COR-L47 (cell line): ENCODE measurements at regions not wholly inside any gene's neighbourhood (a gene's known extent, or its start where the extent isn't known, plus 50 kb on each side); places are given as distances from the start of the nearest gene placed in this dataset.
"Not testable (repeated sequence)": the region's sequence is repeated elsewhere in the genome, so short reads cannot be mapped to it uniquely, and the experiment has no call there.

Experiments
- DNase-seq: peaks from one replicate; lab custom pipeline; 2025; lab: John Stamatoyannopoulos, UW

DNA sequence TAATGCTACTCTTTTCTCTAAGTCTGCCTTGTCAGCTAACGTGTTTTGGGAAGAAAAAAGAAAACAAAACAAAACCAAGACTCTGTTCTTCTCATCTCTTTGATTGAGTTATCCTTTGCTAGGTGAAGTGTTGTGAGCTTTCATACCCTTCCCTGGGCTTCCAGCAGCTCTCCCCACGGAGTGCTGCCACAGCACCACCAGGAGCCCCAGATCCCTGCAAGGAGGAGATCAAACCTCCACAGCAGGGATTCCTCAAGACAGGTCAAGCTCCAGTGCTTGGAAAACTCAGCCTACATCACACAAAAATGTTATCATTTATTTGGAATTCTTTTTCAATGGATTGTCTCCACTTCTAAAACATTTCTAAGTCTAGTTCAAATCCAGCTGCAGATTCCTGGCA, 1981.9 kb upstream of the TENM3 start:
- no peak for DNase-seq

GRCh38 chr4:180280076-180280475, 1963.1 kb upstream of the TENM3 start:
- no peak for DNase-seq

GRCh38 chr4:180280726-180281297, 1962.4 kb upstream of the TENM3 start:
- DNase-seq, result no peak

- no peak for DNase-seq
Observed at GRCh38 chr4:180281724-180282123, 1961.5 kb upstream of the TENM3 start.

GRCh38 chr4:180284267-180284666, 1958.9 kb upstream of the TENM3 start:
- no peak for DNase-seq

DNA sequence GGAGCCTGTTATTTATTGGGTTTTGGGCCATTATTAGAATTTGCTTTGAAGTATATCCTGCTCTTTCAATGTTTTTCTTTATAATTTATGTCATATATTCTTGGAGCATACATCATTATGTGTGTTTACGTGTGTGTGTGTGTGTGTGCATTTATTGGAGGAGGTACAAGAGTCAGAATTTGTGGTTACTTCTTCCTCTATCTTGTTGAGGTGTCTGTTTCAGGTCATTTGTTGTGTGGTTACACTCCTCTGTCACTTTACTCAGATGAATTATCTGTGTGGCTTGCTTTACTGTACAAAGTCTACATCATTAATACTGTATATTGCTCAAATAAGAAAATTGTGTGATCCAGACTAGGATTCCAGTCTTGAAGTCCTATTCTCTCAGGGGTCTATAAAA, 1957.4 kb upstream of the TENM3 start:
- no peak for DNase-seq

GRCh38 chr4:180292339-180292738, 1950.9 kb upstream of the TENM3 start:
- no peak for DNase-seq

DNA sequence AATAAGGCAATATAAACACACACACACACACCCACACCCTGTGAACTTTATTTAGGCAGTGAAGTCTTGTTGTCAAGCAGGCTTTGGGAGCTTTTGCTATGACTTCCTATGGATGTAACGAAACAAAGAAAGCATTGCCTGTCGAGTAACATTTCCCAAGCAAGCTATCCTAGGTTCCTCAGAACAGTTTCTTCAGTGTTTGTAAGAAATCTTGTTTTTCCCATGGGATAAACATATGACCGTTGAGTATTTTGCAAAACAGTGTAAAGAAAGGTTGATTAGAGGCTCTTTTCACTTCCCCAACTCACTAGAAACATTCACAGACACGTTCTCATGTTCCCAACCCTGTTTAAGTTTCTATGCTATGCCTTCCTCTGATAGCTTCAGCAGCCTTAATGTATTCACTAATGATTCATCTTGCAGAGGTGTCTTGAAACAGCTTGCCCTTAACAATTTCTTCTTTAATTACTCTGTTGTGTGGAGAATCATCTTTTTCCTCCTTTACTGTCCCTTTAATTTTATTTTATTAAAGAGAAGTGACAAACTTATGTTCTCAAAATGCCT, 1947.1 kb upstream of the TENM3 start:
- DNase-seq, result no peak

DNA sequence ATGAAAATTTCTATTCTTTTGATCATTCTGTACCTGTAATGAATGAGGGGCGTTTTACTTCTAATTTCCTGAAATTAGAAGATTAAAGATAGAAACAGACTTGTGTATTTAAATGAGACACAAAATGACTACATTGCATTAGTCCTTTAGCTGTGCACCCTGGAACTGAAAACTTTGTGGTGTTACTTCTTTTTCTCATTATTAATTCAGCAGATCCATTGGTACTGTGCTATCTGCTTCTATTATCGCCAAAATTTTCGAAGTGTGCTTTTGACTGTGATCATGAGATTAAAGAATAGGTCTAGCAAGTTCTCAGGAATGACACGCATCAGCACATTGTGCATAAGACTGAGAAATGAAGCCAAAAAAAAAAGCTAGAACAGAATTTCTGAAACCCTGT, 1938.9 kb upstream of the TENM3 start:
- no peak for DNase-seq

GRCh38 chr4:180310616-180311015, 1932.6 kb upstream of the TENM3 start:
- no peak for DNase-seq

- no peak for DNase-seq
Observed at GRCh38 chr4:180314972-180315371, 1928.2 kb upstream of the TENM3 start.

DNA sequence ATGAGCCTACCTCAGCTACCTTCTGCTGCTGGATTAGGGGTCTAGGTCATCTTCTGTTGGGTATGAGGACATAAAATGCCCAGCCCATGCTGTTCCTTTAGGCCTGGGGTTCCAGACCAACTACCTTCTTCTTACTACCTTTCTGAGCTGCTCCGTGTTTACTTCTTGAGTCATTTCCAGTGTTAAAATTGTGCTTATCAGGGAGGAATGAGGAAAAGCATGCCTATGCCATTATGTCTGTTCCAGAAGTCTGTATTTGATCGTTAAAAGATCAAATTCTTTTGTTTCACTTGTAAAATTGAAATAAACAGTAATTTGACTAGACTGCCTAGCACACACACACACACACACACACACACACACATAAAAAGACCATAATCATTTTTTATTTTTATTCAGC, 1912.7 kb upstream of the TENM3 start:
- no peak for DNase-seq

DNA sequence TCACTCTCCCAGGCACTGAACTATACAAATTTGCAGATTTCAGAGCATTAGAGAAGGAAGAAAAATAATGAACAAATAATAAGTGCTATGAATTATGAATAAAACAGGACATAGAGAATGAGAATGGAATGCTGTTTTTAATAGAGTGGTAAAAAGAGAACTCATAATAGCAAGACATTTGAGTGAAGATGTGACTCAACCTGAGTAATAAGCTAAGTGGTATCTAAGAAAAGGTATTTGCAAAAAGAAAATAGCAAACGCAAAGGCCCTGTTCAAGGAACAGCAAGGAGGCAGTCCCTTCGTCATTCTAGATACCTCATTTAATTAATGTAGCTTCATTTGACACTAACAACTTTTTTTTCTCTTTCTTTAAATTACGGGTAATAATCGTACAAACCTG, 1910.0 kb upstream of the TENM3 start:
- no peak for DNase-seq

DNA sequence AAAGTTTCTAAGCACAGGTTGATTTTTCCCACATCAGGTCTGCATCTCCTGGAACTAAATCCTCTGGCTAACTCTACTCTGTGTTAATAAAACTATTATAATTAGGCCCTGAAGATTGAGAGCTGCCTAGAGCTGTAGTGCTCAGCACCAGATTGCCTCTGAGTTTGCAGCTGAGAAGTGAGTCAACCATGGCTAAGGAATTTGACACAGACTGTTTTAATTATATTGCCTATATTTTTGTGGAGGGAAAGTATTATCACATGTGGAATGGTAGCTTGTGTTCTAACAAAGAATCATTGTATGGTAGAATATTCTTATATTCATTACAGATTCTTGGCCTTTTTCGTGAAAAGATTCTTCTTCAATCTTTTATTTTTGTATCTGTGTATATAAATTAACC, 1907.6 kb upstream of the TENM3 start:
- DNase-seq, result no peak

DNA sequence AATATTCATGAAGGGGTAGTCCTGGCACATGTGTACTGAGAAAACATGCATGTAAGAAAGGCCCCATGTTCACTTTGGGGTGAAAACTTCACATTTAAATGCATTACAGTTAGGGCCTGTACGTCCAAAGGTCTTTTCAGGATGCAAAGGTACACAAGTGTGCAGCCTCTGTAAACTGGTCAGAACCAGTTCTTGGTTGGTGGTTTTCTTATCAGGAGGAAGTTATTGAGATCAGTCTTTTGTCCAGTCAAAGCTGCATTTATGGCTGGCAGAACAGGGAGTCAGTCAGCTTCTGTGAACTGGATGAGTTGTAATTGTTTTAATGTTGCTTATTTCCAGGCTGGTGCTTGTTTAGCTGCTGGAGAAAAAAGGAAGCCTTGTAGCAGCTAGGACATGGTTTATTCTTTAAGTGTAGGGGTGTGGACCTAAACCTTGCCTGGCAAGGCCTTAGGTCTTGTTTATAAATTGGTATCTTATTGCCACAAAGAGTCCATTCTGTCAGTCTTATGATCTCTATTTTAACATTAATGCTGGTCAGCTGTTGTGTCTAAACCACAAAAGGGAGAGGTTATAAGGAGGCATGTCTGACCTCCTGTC, 1906.6 kb upstream of the TENM3 start:
- no peak for DNase-seq

DNA sequence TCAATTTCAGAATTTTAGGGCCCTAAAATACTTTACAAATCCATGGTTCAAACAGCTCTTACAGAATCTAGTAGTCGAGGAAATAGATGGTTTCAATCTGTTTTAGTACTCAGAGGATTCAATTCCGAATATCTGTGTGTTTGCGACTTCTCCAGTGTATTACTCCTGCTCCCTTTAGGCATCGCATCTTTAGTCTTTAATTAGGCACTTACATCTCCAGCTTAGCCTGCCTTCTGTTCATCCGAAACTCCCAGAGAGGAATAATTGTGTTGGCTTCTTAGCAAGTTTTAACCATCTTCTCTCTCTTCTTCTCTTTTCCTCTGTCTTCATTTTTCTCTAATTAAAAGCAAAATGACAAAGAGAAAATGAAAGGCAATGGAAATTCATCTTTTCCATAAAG, 1901.3 kb upstream of the TENM3 start:
- DNase-seq, result no peak

DNA sequence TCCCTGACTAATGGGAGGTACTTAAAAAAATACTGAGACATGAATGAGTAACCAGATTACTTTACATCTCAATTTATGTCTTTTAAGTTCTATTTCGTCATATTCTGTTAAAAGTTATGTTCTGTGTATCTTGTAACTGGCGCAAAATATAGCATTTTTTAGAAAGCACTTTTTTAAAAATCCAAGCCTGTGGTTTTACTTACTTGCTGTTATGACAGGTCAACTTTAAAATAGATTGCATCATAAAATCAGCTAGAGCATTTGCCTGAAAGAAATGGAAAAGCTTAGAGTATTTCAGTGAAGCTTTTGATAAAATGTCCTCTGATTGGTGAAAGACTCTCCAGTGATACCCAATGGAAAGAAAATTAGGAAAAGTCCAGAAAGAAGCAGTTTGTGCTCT, 1892.3 kb upstream of the TENM3 start:
- no peak for DNase-seq

DNA sequence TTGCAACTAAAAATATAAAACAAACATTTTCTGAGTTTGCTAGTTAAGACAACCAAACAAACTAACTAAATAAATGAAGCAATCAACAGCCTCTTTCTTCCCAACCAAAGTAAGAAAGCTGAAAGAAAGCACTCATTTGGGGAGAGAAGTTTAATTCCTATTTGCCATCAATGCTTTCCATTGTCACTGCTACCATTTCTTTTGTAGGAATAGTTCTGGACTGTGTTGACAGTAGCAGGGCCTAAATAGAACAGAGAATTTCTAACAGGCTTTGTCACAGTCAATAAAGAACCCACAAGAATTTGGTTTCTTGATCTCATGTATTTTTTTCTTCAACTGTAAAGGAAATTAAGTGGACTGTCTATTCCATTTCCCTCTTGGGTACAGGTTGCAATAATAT, 1886.4 kb upstream of the TENM3 start:
- no peak for DNase-seq

GRCh38 chr4:180360113-180360512, 1883.1 kb upstream of the TENM3 start:
- not testable (repeated sequence) for DNase-seq

DNA sequence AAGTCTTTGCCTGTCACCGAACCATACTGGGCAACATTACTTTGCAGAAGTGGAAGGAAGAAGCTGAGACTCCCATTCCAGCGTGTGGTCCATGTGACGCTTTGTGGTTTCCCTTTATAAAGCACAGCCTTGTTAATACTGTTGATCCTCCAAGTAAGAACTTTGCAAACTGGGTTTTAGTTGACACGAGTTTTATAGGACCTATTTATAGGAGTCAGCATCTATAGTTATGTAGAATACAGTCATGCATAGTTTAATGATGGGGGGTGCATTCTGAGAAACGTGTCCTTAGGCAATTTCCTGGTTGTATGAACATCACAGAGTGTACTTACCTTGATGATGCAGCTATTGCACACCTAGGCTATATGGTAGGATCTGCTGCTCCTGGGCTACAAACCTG, 1879.4 kb upstream of the TENM3 start:
- no peak for DNase-seq

DNA sequence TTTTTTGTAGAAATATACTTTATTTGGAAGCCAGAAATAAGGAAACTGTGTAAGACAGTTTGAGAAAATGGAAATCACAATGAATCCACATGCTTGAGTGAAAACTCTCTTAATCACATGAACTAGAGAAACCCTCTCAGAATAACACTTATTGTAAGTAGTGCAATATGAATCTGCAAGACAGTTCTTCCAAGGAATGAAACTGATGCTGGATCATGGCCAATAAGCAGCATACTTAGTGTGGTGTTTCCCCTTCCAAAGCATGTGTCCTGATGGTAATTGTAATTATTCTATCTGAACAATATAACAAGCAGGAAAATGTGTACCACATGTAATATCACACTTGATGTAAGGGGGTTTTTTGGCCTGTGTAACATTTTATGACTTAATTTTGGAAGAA, 1870.5 kb upstream of the TENM3 start:
- no peak for DNase-seq

- DNase-seq, result no peak
Observed at GRCh38 chr4:180377741-180378140, 1865.5 kb upstream of the TENM3 start.

GRCh38 chr4:180380733-180381132, 1862.5 kb upstream of the TENM3 start:
- DNase-seq, result no peak

- DNase-seq, result no peak
Observed at GRCh38 chr4:180391613-180392012, 1851.6 kb upstream of the TENM3 start.
